GM12872 (cell line): ENCODE measurements at regions not wholly inside any gene's neighbourhood (a gene's known extent, or its start where the extent isn't known, plus 50 kb on each side); places are given as distances from the start of the nearest gene placed in this dataset.

Experiments used
- TF ChIP-seq, protein P1 (sequence below): IDR thresholded peaks from 3 replicates; pipeline ENCODE4 v1.5.1; 2011; ENCODE audit warnings: low read depth, mild to moderate bottlenecking, low read length, moderate library complexity; ENCODE audit not compliant: insufficient read depth

- TF ChIP-seq, protein P1, sequence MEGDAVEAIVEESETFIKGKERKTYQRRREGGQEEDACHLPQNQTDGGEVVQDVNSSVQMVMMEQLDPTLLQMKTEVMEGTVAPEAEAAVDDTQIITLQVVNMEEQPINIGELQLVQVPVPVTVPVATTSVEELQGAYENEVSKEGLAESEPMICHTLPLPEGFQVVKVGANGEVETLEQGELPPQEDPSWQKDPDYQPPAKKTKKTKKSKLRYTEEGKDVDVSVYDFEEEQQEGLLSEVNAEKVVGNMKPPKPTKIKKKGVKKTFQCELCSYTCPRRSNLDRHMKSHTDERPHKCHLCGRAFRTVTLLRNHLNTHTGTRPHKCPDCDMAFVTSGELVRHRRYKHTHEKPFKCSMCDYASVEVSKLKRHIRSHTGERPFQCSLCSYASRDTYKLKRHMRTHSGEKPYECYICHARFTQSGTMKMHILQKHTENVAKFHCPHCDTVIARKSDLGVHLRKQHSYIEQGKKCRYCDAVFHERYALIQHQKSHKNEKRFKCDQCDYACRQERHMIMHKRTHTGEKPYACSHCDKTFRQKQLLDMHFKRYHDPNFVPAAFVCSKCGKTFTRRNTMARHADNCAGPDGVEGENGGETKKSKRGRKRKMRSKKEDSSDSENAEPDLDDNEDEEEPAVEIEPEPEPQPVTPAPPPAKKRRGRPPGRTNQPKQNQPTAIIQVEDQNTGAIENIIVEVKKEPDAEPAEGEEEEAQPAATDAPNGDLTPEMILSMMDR: no peak
Observed at GRCh38 chr9:26658476-26658875, 234.1 kb downstream of the CAAP1 start.

GRCh38 chr9:26657958-26658357 lies 234.6 kb downstream of the CAAP1 start:
- TF ChIP-seq, protein P1: no peak

- TF ChIP-seq, protein P1: peak; percentile 55
Observed at GRCh38 chr9:26656003-26656870, 236.4 kb downstream of the CAAP1 start.

GRCh38 chr9:26655166-26655565 lies 237.4 kb downstream of the CAAP1 start:
- TF ChIP-seq, protein P1: no peak

DNA sequence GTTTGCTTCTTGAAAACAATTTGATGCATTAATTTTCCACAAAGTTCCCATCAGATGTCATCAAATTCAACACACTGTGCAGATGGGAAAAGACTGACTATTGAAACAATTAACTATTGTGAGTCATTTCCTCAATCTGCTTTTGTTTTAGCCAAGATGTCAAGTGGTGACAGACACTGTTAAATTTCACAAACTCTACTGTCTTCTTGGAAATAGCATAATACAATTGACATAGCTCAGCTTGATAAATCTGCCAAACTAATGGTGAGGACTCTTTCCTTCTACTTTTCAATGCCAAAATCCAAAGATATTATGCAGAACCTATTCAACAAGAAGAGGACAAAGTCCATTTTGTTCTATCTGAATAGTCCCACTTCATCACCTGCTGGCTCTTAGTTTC lies 242.3 kb downstream of the CAAP1 start:
- TF ChIP-seq, protein P1: no peak

DNA sequence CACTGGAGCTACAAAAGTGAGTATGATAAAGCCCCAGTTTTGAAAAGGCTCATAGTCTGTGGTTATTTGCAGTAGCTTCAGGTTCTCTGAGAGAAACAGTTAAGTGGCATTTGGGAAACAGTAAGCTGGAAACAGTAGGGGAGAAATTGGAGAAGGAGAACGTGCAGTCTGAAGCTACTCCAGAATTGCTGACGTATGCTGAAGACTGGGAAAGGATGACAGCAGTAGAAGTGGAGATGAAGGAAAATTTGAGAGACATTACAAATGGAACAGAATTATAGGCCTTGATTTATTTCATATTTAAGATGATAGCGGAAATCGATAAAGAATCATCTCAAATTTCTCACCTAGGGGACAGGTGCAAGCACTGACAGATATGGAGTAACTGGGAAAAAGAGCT lies 248.8 kb downstream of the CAAP1 start:
- TF ChIP-seq, protein P1: no peak

DNA sequence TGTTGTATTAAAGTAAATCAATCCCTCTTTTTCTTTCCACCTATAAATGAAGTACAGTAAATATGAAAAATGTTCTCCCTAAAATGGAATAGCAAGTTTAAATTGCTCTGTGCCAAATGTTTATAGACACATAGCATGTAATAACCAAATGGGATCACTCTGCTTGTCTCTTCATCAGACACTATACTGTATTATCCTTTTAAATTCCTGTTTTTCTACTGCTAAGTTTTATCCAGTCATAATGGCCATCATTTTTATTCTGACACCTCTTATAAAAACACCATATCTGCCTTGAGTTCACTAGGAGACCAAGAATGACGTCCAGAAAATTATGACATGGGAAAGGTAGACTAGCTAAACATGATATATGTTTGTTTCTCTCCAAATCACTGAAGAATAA lies 252.8 kb downstream of the CAAP1 start:
- TF ChIP-seq, protein P1: no peak
